ENCODE measurements at regions not wholly inside any gene's neighbourhood (a gene's known extent, or its start where the extent isn't known, plus 50 kb on each side); places are given as distances from the start of the nearest gene placed in this dataset.

- TF ChIP-seq CTCF (IDR thresholded peaks at IDR 0.05; ENCODE audit: insufficient read depth, low read length) (no peak), POLR2AphosphoS5 (IDR thresholded peaks at IDR 0.05; ENCODE audit: low read depth) (no peak), REST (IDR thresholded peaks at IDR 0.05; ENCODE audit: insufficient replicate concordance, low read depth) (no peak), GABPA (IDR thresholded peaks at IDR 0.05; ENCODE audit: low read depth) (no peak)
Observed at GRCh38 chr17:21523497-21524210, 147.5 kb downstream of the KCNJ12 start.
